ENCODE measurements at regions not wholly inside any gene's neighbourhood (a gene's known extent, or its start where the extent isn't known, plus 50 kb on each side); places are given as distances from the start of the nearest gene placed in this dataset.

GRCh38 chr9:134265078-134265477 lies 61.2 kb upstream of the RXRA start:
- TF ChIP-seq CTCF (conservative IDR thresholded peaks at IDR 0.05; ENCODE audit: low read length) (no peak), EZH2phosphoT487 (IDR thresholded peaks at IDR 0.05; ENCODE audit: borderline replicate concordance, low read depth, low read length) (no peak)

Measured in OCI-LY7 (cell line).